ENCODE measurements at regions not wholly inside any gene's neighbourhood (a gene's known extent, or its start where the extent isn't known, plus 50 kb on each side); places are given as distances from the start of the nearest gene placed in this dataset.

- no peak for ATAC-seq (replicated peaks in 1 of 4)
- Histone ChIP-seq H3K4me1 (ENCODE audit: control insufficient read depth in 1 of 2, extremely low read depth in 1 of 2, insufficient read depth in 2 of 2, low read length in 2 of 2) (peaks cover 0 to 12% of the 10 kb centered on the region in 2 experiments), H3K27ac (ENCODE audit: low read length) (no peak overlapping the region), H3K9me3 (no peaks in the 10 kb centered on the region), H3K36me3 (ENCODE audit: control insufficient read depth in 2 of 2, extremely low read depth in 1 of 2, insufficient read depth in 1 of 2, low read length in 1 of 2) (no peaks in the 10 kb centered on the region), H3K27me3 (replicated peaks in 1 of 2; ENCODE audit: control insufficient read depth in 2 of 2, extremely low read depth in 1 of 2, insufficient read depth in 2 of 2, low read length in 1 of 2) (no peaks in the 10 kb centered on the region), H3K4me3 (ENCODE audit: control insufficient read depth in 1 of 2, extremely low read depth in 1 of 2, low read length in 1 of 2) (no peak overlapping the region)
- peaks cover 0 to 5% of the 10 kb centered on the region in 2 donors for H3K27me3 Mint-ChIP-seq
- no peak for DNase-seq
- peaks cover 8 to 22% (median 12%) of the 10 kb centered on the region in 3 donors for H3K4me1 Mint-ChIP-seq
- H3K36me3 Mint-ChIP-seq, result no peaks in the 10 kb centered on the region
- no peaks in the 10 kb centered on the region for H3K9me3 Mint-ChIP-seq
- no peak overlapping the region for H3K4me3 Mint-ChIP-seq
- no peak overlapping the region for H3K27ac Mint-ChIP-seq
- ChIA-PET CTCF (no interaction called here), POLR2A (no interaction called here)
- WGBS (ENCODE audit: insufficient coverage), result no CpG with 5 or more reads among the region's 1 CpG
Observed at GRCh38 chr6:25165800-25166199, 113.4 kb upstream of the CARMIL1 start.

- no peaks in the 10 kb centered on the region for H3K9me3 ChIP-seq
- Mint-ChIP-seq H3K27ac (no peak overlapping the region), H3K4me3 (no peak overlapping the region), H3K4me1 (peaks cover 8 to 22% (median 12%) of the 10 kb centered on the region in 3 donors), H3K9me3 (no peaks in the 10 kb centered on the region), H3K27me3 (peaks cover 0 to 3% of the 10 kb centered on the region in 2 donors), H3K36me3 (no peaks in the 10 kb centered on the region)
- no peak for ATAC-seq (replicated peaks in 1 of 4)
- H3K36me3 ChIP-seq (ENCODE audit: control insufficient read depth in 2 of 2, extremely low read depth in 1 of 2, insufficient read depth in 1 of 2, low read length in 1 of 2), result no peaks in the 10 kb centered on the region
- H3K27me3 ChIP-seq (replicated peaks in 1 of 2; ENCODE audit: control insufficient read depth in 2 of 2, extremely low read depth in 1 of 2, insufficient read depth in 2 of 2, low read length in 1 of 2), result no peaks in the 10 kb centered on the region
- H3K4me3 ChIP-seq (ENCODE audit: control insufficient read depth in 1 of 2, extremely low read depth in 1 of 2, low read length in 1 of 2), result no peak overlapping the region
- peaks cover 0 to 12% of the 10 kb centered on the region in 2 experiments for H3K4me1 ChIP-seq (ENCODE audit: control insufficient read depth in 1 of 2, extremely low read depth in 1 of 2, insufficient read depth in 2 of 2, low read length in 2 of 2)
- ChIA-PET CTCF (no interaction called here), POLR2A (no interaction called here)
- WGBS (ENCODE audit: insufficient coverage), result 100% methylated on average over 1 of the region's 6 CpGs
- DNase-seq, result no peak
- no peak overlapping the region for H3K27ac ChIP-seq (ENCODE audit: low read length)
Observed at GRCh38 chr6:25166955-25167748, 112.0 kb upstream of the CARMIL1 start.

- H3K27ac Mint-ChIP-seq, result no peak overlapping the region
- H3K4me3 ChIP-seq (ENCODE audit: control insufficient read depth in 1 of 2, extremely low read depth in 1 of 2, low read length in 1 of 2), result no peak overlapping the region
- no peak overlapping the region for H3K4me3 Mint-ChIP-seq
- no peaks in the 10 kb centered on the region for H3K36me3 Mint-ChIP-seq
- DNase-seq, result no peak
- peaks cover 8 to 25% (median 12%) of the 10 kb centered on the region in 3 donors for H3K4me1 Mint-ChIP-seq
- H3K27me3 Mint-ChIP-seq, result peaks cover 3% of the 10 kb centered on the region in 2 donors
- no peak overlapping the region for H3K27ac ChIP-seq (ENCODE audit: low read length)
- H3K9me3 Mint-ChIP-seq, result no peaks in the 10 kb centered on the region
- H3K9me3 ChIP-seq, result no peaks in the 10 kb centered on the region
- CTCF ChIA-PET, result interaction anchor here in 1 of 2 donors (0.5 kb wide), 1 partner anchor 121 kb away, joined by 3 read pairs; no protein-coding TSS in a partner anchor
- no peaks in the 10 kb centered on the region for H3K27me3 ChIP-seq (replicated peaks in 1 of 2; ENCODE audit: control insufficient read depth in 2 of 2, extremely low read depth in 1 of 2, insufficient read depth in 2 of 2, low read length in 1 of 2)
- ATAC-seq (replicated peaks in 1 of 4), result no peak
- POLR2A ChIA-PET, result interaction anchor here in 1 of 2 donors (1.0 kb wide), 1 partner anchor 9 kb away, joined by 4 read pairs; no protein-coding TSS in a partner anchor
- WGBS (ENCODE audit: insufficient coverage), result no CpG with 5 or more reads among the region's 1 CpG
- H3K4me1 ChIP-seq (ENCODE audit: control insufficient read depth in 1 of 2, extremely low read depth in 1 of 2, insufficient read depth in 2 of 2, low read length in 2 of 2), result peaks cover 0 to 12% of the 10 kb centered on the region in 2 experiments
- H3K36me3 ChIP-seq (ENCODE audit: control insufficient read depth in 2 of 2, extremely low read depth in 1 of 2, insufficient read depth in 1 of 2, low read length in 1 of 2), result no peaks in the 10 kb centered on the region
Observed at GRCh38 chr6:25167961-25168360, 111.2 kb upstream of the CARMIL1 start.

- WGBS (ENCODE audit: insufficient coverage), result 100% methylated on average over 3 of the region's 3 CpGs
- Mint-ChIP-seq H3K9me3 (no peaks in the 10 kb centered on the region), H3K4me3 (no peak overlapping the region), H3K36me3 (no peaks in the 10 kb centered on the region), H3K27ac (no peak overlapping the region), H3K4me1 (peaks cover 8 to 27% (median 12%) of the 10 kb centered on the region in 3 donors), H3K27me3 (peaks cover 3 to 8% of the 10 kb centered on the region in 2 donors)
- Histone ChIP-seq H3K4me1 (ENCODE audit: control insufficient read depth in 1 of 2, extremely low read depth in 1 of 2, insufficient read depth in 2 of 2, low read length in 2 of 2) (peaks cover 0 to 12% of the 10 kb centered on the region in 2 experiments), H3K27me3 (replicated peaks in 1 of 2; ENCODE audit: control insufficient read depth in 2 of 2, extremely low read depth in 1 of 2, insufficient read depth in 2 of 2, low read length in 1 of 2) (no peaks in the 10 kb centered on the region), H3K36me3 (ENCODE audit: control insufficient read depth in 2 of 2, extremely low read depth in 1 of 2, insufficient read depth in 1 of 2, low read length in 1 of 2) (no peaks in the 10 kb centered on the region), H3K4me3 (ENCODE audit: control insufficient read depth in 1 of 2, extremely low read depth in 1 of 2, low read length in 1 of 2) (no peak overlapping the region), H3K9me3 (no peaks in the 10 kb centered on the region), H3K27ac (ENCODE audit: low read length) (no peak overlapping the region)
- POLR2A ChIA-PET, result interaction anchor here in 1 of 2 donors (1.0 kb wide), 1 partner anchor 8 kb away, joined by 4 read pairs; no protein-coding TSS in a partner anchor
- ATAC-seq (replicated peaks in 1 of 4) (no peak), DNase-seq (no peak)
- CTCF ChIA-PET, result no interaction called here
Observed at GRCh38 chr6:25168637-25169036, 110.5 kb upstream of the CARMIL1 start.

GRCh38 chr6:25169553-25169952 lies 109.6 kb upstream of the CARMIL1 start:
- Histone ChIP-seq H3K27me3 (replicated peaks in 1 of 2; ENCODE audit: control insufficient read depth in 2 of 2, extremely low read depth in 1 of 2, insufficient read depth in 2 of 2, low read length in 1 of 2) (no peaks in the 10 kb centered on the region), H3K36me3 (ENCODE audit: control insufficient read depth in 2 of 2, extremely low read depth in 1 of 2, insufficient read depth in 1 of 2, low read length in 1 of 2) (no peaks in the 10 kb centered on the region), H3K9me3 (no peaks in the 10 kb centered on the region), H3K27ac (ENCODE audit: low read length) (no peak overlapping the region), H3K4me3 (ENCODE audit: control insufficient read depth in 1 of 2, extremely low read depth in 1 of 2, low read length in 1 of 2) (no peak overlapping the region), H3K4me1 (ENCODE audit: control insufficient read depth in 1 of 2, extremely low read depth in 1 of 2, insufficient read depth in 2 of 2, low read length in 2 of 2) (peaks cover 0 to 12% of the 10 kb centered on the region in 2 experiments)
- H3K36me3 Mint-ChIP-seq, result no peaks in the 10 kb centered on the region
- CTCF ChIA-PET, result no interaction called here
- H3K27ac Mint-ChIP-seq, result no peak overlapping the region
- peaks cover 3 to 8% of the 10 kb centered on the region in 2 donors for H3K27me3 Mint-ChIP-seq
- peaks cover 8 to 24% (median 12%) of the 10 kb centered on the region in 3 donors for H3K4me1 Mint-ChIP-seq
- no peaks in the 10 kb centered on the region for H3K9me3 Mint-ChIP-seq
- H3K4me3 Mint-ChIP-seq, result no peak overlapping the region
- DNase-seq (no peak), ATAC-seq (replicated peaks in 1 of 4) (no peak)
- POLR2A ChIA-PET, result interaction anchor here in 1 of 2 donors (0.9 kb wide), 1 partner anchor 23 kb away, joined by 3 read pairs; no protein-coding TSS in a partner anchor

- ATAC-seq (replicated peaks in 1 of 4) (no peak), DNase-seq (no peak)
- Mint-ChIP-seq H3K27me3 (peaks cover 3 to 8% of the 10 kb centered on the region in 2 donors), H3K4me3 (no peak overlapping the region), H3K4me1 (peaks cover 8 to 20% (median 12%) of the 10 kb centered on the region in 3 donors), H3K27ac (no peak overlapping the region), H3K36me3 (no peaks in the 10 kb centered on the region), H3K9me3 (no peaks in the 10 kb centered on the region)
- Histone ChIP-seq H3K4me3 (ENCODE audit: control insufficient read depth in 1 of 2, extremely low read depth in 1 of 2, low read length in 1 of 2) (no peak overlapping the region), H3K27me3 (replicated peaks in 1 of 2; ENCODE audit: control insufficient read depth in 2 of 2, extremely low read depth in 1 of 2, insufficient read depth in 2 of 2, low read length in 1 of 2) (no peaks in the 10 kb centered on the region), H3K27ac (ENCODE audit: low read length) (no peak overlapping the region), H3K36me3 (ENCODE audit: control insufficient read depth in 2 of 2, extremely low read depth in 1 of 2, insufficient read depth in 1 of 2, low read length in 1 of 2) (no peaks in the 10 kb centered on the region), H3K4me1 (ENCODE audit: control insufficient read depth in 1 of 2, extremely low read depth in 1 of 2, insufficient read depth in 2 of 2, low read length in 2 of 2) (peaks cover 0 to 12% of the 10 kb centered on the region in 2 experiments), H3K9me3 (no peaks in the 10 kb centered on the region)
- CTCF ChIA-PET, result no interaction called here
- POLR2A ChIA-PET, result interaction anchor here in 1 of 2 donors (0.9 kb wide), 1 partner anchor 23 kb away, joined by 3 read pairs; no protein-coding TSS in a partner anchor
- WGBS (ENCODE audit: insufficient coverage), result 100% methylated on average over 1 of the region's 7 CpGs
Observed at GRCh38 chr6:25169961-25170360, 109.2 kb upstream of the CARMIL1 start.
